Bronchial epithelial cell (primary cell): ENCODE measurements at regions not wholly inside any gene's neighbourhood (a gene's known extent, or its start where the extent isn't known, plus 50 kb on each side); places are given as distances from the start of the nearest gene placed in this dataset.
"Not testable (repeated sequence)": the region's sequence is repeated elsewhere in the genome, so short reads cannot be mapped to it uniquely, and the experiment has no call there.

ENCODE experiments used
- DNase-seq: peaks from one replicate; pipeline ENCODE4 v3.0.0-alpha.2; 2010; ENCODE audit warnings: low read depth
- FAIRE-seq: peaks from 2 replicates; lab custom pipeline; 2011; peaks lifted over from hg19 to GRCh38; lab: Jason Lieb, UNC
- H3K27me3 ChIP-seq: 2 replicates; pipeline ENCODE4 v1.5.1; 2011; ENCODE audit warnings: low read length; ENCODE audit not compliant: control insufficient read depth, insufficient read depth
- H3K36me3 ChIP-seq: 2 replicates; pipeline ENCODE4 v1.5.1; 2011; ENCODE audit warnings: low read length; ENCODE audit not compliant: control insufficient read depth, insufficient read depth
- H3K4me3 ChIP-seq: 2 replicates; pipeline ENCODE4 v1.5.1; 2011; ENCODE audit warnings: mild to moderate bottlenecking, low read depth, low read length, control low read depth
- CTCF ChIP-seq: IDR thresholded peaks from 2 replicates; pipeline ENCODE4 v1.5.1; 2011; ENCODE audit warnings: mild to moderate bottlenecking, moderate library complexity, low read length, control low read depth, inconsistent platforms; ENCODE audit not compliant: insufficient read depth, severe bottlenecking

GRCh38 chr22:17284888-17285287, 65.7 kb upstream of the ADA2 start:
- no peak for TF ChIP-seq CTCF
- no peak overlapping the region for H3K4me3 ChIP-seq
- DNase-seq (no peak), FAIRE-seq (no peak)
- no peaks in the 10 kb centered on the region for H3K36me3 ChIP-seq
- no peaks in the 10 kb centered on the region for H3K27me3 ChIP-seq

DNA sequence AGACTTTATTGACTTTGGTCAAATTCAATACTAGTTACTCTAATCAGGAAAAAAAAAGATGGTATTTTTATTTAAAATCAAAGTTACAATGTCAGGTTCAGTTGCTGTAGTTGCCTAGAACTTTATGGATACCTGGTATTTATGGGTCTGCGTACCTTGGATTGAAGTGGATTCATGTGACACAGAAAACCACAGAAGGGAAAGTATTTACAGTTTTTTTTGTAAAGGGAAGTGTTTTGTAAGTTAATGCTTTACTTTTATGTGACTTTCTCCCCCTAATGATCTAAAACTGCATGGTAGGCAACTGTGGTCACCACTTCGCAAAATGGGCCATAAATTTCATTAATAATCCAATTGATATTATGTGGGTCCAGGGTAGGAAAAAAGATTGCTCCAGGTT, 65.2 kb upstream of the ADA2 start:
- no peaks in the 10 kb centered on the region for H3K36me3 ChIP-seq
- FAIRE-seq = no peak

GRCh38 chr22:17283865-17284264, 64.6 kb upstream of the ADA2 start:
- H3K4me3 ChIP-seq, FAIRE-seq, H3K36me3 ChIP-seq, DNase-seq, H3K27me3 ChIP-seq: not testable (repeated sequence)

More for the DNA sequence above, 65.2 kb upstream of the ADA2 start:
- no peak for DNase-seq
- Histone ChIP-seq H3K27me3 (no peaks in the 10 kb centered on the region), H3K4me3 (no peak overlapping the region)
- no peak for TF ChIP-seq CTCF

GRCh38 chr22:17283423-17283822, 64.2 kb upstream of the ADA2 start:
- no peak for FAIRE-seq

GRCh38 chr22:17281440-17281841, 62.2 kb upstream of the ADA2 start:
- Histone ChIP-seq H3K36me3 (no peaks in the 10 kb centered on the region), H3K27me3 (no peaks in the 10 kb centered on the region), H3K4me3 (no peak overlapping the region)
- FAIRE-seq (peak; percentile 40), DNase-seq (no peak)
- no peak for TF ChIP-seq CTCF

More at GRCh38 chr22:17283423-17283822, 64.2 kb upstream of the ADA2 start:
- DNase-seq = no peak
- Histone ChIP-seq H3K4me3 (no peak overlapping the region), H3K36me3 (no peaks in the 10 kb centered on the region), H3K27me3 (no peaks in the 10 kb centered on the region)
- TF ChIP-seq CTCF = no peak

GRCh38 chr22:17281026-17281425, 61.8 kb upstream of the ADA2 start:
- H3K36me3 ChIP-seq = no peaks in the 10 kb centered on the region
- TF ChIP-seq CTCF = no peak
- H3K27me3 ChIP-seq = no peaks in the 10 kb centered on the region
- H3K4me3 ChIP-seq = no peak overlapping the region
- DNase-seq (no peak), FAIRE-seq (no peak)
